ENCODE measurements at regions not wholly inside any gene's neighbourhood (a gene's known extent, or its start where the extent isn't known, plus 50 kb on each side); places are given as distances from the start of the nearest gene placed in this dataset.

DNA sequence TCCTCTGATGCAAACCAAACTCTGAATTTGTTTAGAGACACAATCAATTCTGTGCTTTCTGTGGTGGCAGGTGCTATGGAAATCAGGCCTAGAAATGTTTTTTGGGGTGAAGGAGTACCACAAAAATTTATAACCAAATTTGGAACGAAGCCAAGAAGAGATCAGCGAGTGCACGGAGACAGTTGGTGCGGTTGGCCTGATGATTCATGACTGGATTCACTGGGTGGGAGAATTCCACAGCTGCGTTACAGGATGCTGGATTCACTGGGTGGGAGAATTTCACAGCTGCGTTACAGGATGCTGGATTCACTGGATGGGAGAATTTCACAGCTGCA, 135.6 kb upstream of the IRX4 start:
- H3K36me3 ChIP-seq (ENCODE audit: control insufficient read depth, insufficient read depth, low read length), result no peaks in the 10 kb centered on the region
- H3K4me3 ChIP-seq (ENCODE audit: low read depth, low read length), result no peak overlapping the region
- no peaks in the 10 kb centered on the region for H3K27me3 ChIP-seq (ENCODE audit: control insufficient read depth, insufficient read depth, low read length)
- H3K9ac ChIP-seq (ENCODE audit: low read depth, low read length), result no peak overlapping the region
- H3K27ac ChIP-seq (ENCODE audit: low read depth, low read length), result no peak overlapping the region
- H3K4me1 ChIP-seq (ENCODE audit: control insufficient read depth, insufficient read depth, low read length), result no peaks in the 10 kb centered on the region
- H3K9me3 ChIP-seq (ENCODE audit: control insufficient read depth, insufficient read depth, low read length), result no peaks in the 10 kb centered on the region

DNA sequence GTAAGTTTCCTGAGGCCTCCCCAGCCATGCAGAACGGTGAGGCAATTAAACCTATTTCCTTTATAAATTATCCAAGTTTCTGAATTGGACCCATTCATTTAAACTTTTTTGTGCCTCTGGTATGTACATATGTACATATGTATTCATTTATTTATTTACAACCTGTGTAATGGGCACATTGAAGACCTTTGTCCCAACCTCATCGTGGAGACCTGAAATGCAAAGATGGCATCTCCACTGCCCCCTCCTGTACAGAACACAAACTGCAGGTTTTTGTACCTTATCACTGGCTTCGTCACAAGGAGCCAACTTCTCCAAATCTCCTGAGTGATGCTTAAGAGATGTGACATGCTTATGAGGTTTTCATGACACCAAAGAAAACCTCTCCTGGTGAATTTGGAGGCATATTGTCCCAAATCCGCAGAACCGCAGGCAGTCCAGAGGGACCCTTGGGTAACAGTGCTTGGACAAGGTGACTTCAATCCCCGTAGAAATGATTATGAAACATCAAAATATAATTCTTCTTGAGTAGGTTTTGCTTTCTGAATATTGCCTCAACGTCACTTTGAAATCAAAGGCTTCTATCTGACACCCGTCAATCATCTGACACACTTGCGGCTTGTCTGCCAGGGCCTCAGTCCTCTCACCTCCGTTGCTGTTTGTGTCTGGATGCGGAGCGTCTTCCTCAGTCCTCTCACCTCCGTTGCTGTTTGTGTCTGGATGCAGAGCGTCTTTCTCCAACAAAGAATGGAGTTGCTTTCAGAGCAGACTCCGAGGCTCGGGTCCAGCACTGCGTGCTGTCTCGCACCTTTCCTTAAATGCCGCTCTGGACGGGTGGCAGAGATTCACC, 135.0 kb upstream of the IRX4 start:
- Histone ChIP-seq H3K27ac (ENCODE audit: low read depth, low read length) (no peak overlapping the region), H3K9ac (ENCODE audit: low read depth, low read length) (no peak overlapping the region), H3K36me3 (ENCODE audit: control insufficient read depth, insufficient read depth, low read length) (no peaks in the 10 kb centered on the region), H3K27me3 (ENCODE audit: control insufficient read depth, insufficient read depth, low read length) (no peaks in the 10 kb centered on the region), H3K9me3 (ENCODE audit: control insufficient read depth, insufficient read depth, low read length) (no peaks in the 10 kb centered on the region), H3K4me1 (ENCODE audit: control insufficient read depth, insufficient read depth, low read length) (no peaks in the 10 kb centered on the region), H3K4me3 (ENCODE audit: low read depth, low read length) (no peak overlapping the region)

DNA sequence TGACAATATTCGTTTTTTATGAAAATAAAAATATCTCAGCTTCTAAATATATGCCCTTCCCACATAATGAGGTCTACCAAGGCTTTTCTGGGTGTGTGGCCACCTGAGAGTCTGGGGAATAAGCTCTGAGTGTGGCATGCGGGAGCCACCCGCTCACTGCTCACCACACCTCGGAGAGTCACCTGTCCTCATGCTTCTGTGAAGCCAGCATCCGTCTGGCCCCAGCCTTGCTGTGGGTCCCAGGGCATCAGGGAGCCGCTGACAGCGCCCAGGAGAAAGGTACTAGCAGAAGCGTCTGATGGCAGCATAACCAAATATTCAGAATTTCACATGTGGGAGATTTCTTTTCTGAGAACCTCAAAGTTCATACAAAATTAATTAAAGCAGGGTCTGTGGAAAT, 133.2 kb upstream of the IRX4 start:
- Histone ChIP-seq H3K27ac (ENCODE audit: low read depth, low read length) (no peak overlapping the region), H3K36me3 (ENCODE audit: control insufficient read depth, insufficient read depth, low read length) (no peaks in the 10 kb centered on the region), H3K9me3 (ENCODE audit: control insufficient read depth, insufficient read depth, low read length) (no peaks in the 10 kb centered on the region), H3K27me3 (ENCODE audit: control insufficient read depth, insufficient read depth, low read length) (no peaks in the 10 kb centered on the region), H3K4me1 (ENCODE audit: control insufficient read depth, insufficient read depth, low read length) (no peaks in the 10 kb centered on the region), H3K9ac (ENCODE audit: low read depth, low read length) (no peak overlapping the region), H3K4me3 (ENCODE audit: low read depth, low read length) (no peak overlapping the region)

DNA sequence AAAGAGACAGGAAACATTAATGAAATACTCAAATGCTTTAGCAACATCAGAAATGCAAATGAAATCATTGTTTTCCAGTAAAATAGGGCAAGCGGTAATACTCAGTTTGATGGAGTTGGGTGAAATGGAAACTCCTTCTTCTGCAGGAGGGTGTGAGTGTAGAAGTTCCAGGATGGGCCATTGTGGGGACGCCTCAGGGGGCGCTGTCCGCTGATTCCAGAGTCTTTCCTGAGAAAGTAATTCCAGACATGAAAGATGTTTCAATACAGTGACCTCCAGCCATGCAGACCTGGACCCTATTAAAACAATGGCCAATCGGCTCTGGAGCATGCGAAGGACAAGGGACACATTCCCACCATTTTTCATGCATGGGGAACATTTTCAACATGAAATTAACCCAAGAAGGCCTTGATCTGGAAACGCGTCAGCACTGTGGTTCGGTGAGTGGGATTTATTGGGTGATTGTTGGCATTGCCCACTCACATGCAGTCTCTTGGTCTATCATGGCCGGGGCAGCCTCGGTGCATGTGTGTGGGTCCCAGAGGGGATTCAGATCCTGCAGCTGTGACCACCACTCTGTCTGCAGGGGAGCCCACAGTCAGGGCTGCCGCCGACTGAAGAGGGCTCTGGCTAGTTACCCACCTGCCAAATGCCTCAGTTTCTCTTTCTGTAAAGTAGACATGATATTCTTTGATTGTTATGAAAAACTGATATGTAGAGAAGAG, 132.6 kb upstream of the IRX4 start:
- Histone ChIP-seq H3K27ac (ENCODE audit: low read depth, low read length) (no peak overlapping the region), H3K36me3 (ENCODE audit: control insufficient read depth, insufficient read depth, low read length) (no peaks in the 10 kb centered on the region), H3K4me3 (ENCODE audit: low read depth, low read length) (no peak overlapping the region), H3K27me3 (ENCODE audit: control insufficient read depth, insufficient read depth, low read length) (no peaks in the 10 kb centered on the region), H3K9me3 (ENCODE audit: control insufficient read depth, insufficient read depth, low read length) (no peaks in the 10 kb centered on the region), H3K9ac (ENCODE audit: low read depth, low read length) (no peak overlapping the region), H3K4me1 (ENCODE audit: control insufficient read depth, insufficient read depth, low read length) (no peaks in the 10 kb centered on the region)

DNA sequence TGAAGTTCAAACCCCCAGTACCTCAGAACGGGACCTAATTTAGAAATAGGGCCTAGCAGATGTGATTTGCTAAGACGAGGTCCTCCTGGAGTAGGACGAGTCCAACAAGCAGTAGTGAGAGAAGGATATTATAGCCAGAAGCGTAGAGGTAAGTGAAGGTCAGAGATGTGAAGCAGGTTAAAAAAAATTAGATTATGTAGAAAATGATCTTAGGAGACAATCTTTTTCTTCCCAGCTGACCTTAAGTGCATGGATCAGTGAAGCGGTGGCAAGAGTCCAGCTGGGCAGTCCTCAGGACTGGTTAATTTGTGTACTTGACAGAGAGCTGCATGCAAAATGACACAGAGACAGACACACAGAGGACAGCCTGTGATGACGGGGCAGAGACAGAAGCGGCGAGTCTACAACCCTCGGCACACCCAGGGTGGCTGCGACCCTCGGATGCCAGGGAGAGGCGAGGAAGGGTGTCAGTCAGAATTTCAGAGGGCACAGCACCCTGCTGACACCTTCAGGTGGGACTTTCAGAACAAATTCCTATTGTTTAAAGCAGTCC, 131.4 kb upstream of the IRX4 start:
- Histone ChIP-seq H3K4me1 (ENCODE audit: control insufficient read depth, insufficient read depth, low read length) (no peaks in the 10 kb centered on the region), H3K27ac (ENCODE audit: low read depth, low read length) (no peak overlapping the region), H3K4me3 (ENCODE audit: low read depth, low read length) (no peak overlapping the region), H3K36me3 (ENCODE audit: control insufficient read depth, insufficient read depth, low read length) (no peaks in the 10 kb centered on the region), H3K9me3 (ENCODE audit: control insufficient read depth, insufficient read depth, low read length) (no peaks in the 10 kb centered on the region), H3K27me3 (ENCODE audit: control insufficient read depth, insufficient read depth, low read length) (no peaks in the 10 kb centered on the region), H3K9ac (ENCODE audit: low read depth, low read length) (no peak overlapping the region)

DNA sequence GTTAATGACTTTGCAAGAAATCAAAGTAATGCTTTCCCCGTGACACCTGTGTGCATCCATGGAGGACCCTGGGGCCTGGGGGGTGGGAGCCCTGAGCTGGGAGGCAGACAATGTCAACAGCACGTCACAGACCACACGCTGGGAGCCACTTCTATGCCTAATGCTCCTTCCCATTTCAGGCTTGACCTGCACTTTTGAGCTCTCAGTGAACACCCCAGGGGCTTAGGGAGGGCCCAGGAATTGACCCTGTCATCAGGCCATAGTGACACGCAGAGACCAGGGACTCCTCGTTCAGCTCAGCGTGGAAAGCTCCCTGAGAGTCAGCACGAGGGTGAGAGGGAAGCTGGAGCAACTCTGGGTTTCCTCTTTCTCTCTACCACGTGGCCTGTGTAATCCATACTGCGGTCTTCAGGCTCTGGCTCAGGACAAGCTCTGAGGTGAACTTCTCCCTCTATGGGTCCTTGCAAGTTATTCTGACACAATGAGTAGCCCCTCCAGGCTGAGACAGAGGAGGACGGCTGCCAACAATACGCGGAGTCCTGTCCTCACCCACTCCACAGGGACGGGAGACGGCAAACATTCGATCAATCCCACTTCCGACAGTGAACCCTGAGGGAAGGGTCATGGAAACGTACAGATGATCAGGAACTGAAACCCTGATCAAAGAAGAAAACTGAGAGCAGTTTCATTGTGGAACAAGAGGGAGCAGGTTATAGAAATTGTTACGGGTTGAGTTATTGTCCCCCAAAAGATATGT, 130.8 kb upstream of the IRX4 start:
- Histone ChIP-seq H3K36me3 (ENCODE audit: control insufficient read depth, insufficient read depth, low read length) (no peaks in the 10 kb centered on the region), H3K4me3 (ENCODE audit: low read depth, low read length) (no peak overlapping the region), H3K27me3 (ENCODE audit: control insufficient read depth, insufficient read depth, low read length) (no peaks in the 10 kb centered on the region), H3K9ac (ENCODE audit: low read depth, low read length) (no peak overlapping the region), H3K27ac (ENCODE audit: low read depth, low read length) (no peak overlapping the region), H3K9me3 (ENCODE audit: control insufficient read depth, insufficient read depth, low read length) (no peaks in the 10 kb centered on the region), H3K4me1 (ENCODE audit: control insufficient read depth, insufficient read depth, low read length) (no peaks in the 10 kb centered on the region)

DNA sequence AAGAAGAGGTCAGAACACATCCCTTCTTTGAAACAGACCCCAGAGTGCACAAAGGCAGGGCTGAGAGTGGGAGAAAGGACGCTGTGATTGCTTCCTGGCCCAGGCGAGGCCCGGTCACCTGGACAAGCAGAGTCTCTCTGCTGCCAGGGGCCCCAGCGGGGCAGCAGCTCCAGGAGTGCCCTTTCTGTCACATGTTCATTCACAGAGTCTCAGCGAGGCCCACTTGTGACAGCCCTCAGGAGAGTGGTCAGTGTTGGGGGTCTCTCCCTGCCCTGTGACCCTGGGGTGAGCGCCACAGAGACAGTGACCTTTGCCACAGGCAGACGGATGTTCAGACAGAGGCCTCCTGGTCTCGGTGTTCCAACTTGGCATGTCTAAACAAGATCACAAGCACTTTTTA, 130.2 kb upstream of the IRX4 start:
- H3K27me3 ChIP-seq (ENCODE audit: control insufficient read depth, insufficient read depth, low read length), result no peaks in the 10 kb centered on the region
- no peak overlapping the region for H3K9ac ChIP-seq (ENCODE audit: low read depth, low read length)
- H3K4me3 ChIP-seq (ENCODE audit: low read depth, low read length), result no peak overlapping the region
- no peaks in the 10 kb centered on the region for H3K36me3 ChIP-seq (ENCODE audit: control insufficient read depth, insufficient read depth, low read length)
- H3K9me3 ChIP-seq (ENCODE audit: control insufficient read depth, insufficient read depth, low read length), result no peaks in the 10 kb centered on the region
- H3K4me1 ChIP-seq (ENCODE audit: control insufficient read depth, insufficient read depth, low read length), result no peaks in the 10 kb centered on the region
- no peak overlapping the region for H3K27ac ChIP-seq (ENCODE audit: low read depth, low read length)

DNA sequence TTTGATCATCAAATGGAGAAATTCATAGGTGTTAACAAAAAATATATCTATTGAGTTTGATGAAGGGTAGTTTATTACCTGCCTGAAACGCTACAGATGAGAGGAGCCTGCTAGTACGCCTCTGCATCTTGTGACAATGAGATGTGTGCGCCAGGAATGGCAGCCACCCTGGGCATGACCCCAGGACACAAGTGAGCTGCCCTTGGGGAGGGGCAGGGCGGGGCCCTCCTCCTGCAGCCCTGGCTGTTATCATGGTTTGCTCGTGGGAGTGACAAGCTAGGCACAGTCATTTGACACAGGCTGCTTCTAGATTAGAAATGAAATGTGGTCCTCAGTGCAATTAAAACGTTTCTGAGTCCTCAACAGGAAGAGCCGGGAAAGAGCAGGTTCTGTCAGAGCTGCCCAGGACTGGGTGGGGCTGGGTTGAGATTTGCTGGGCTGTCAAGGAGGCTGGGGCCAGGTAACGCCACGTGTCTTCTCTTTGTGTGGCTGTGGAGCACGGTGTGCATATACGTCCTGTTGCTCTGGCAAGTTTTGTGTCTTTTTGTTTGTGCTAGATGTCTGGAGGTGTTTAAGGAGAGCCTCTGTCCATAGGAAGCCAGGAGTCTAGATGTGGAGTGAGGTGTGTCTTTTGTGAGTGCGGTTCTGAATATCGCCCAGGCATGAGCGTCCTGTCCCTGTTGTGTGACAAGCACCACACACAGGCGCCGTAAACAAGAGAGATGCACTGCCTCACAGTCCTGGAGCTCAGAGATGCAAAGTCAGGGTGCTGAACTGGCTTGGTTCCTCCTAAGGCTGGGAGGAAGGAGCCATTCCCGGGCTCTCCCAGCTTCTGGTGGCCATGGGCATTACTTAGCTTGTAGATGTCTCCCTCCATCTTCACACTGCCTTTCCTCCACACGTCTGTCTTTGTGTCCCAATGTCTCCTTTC, 129.0 kb upstream of the IRX4 start:
- Histone ChIP-seq H3K27me3 (ENCODE audit: control insufficient read depth, insufficient read depth, low read length) (no peaks in the 10 kb centered on the region), H3K36me3 (ENCODE audit: control insufficient read depth, insufficient read depth, low read length) (no peaks in the 10 kb centered on the region), H3K9ac (ENCODE audit: low read depth, low read length) (no peak overlapping the region), H3K4me1 (ENCODE audit: control insufficient read depth, insufficient read depth, low read length) (no peaks in the 10 kb centered on the region), H3K27ac (ENCODE audit: low read depth, low read length) (no peak overlapping the region), H3K4me3 (ENCODE audit: low read depth, low read length) (no peak overlapping the region), H3K9me3 (ENCODE audit: control insufficient read depth, insufficient read depth, low read length) (no peaks in the 10 kb centered on the region)

DNA sequence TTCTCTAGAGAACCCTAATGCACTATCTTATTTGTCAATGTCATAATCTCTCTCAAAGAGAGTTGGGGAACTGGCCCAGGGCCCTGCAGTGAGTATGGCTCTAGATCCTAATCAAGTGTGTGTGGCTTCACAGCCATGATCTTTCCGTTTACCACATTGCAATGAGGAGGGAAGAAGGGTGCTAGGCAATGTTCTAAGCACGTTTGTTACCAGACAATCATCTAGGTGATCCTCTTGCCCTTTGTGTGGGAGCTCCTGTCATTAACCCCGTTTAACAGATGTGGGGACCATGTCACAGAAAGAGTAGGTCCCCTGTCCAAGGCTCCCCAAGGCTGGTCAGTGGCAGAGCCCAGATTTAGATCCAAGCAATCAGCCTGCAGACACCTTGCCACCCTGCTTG, 128.2 kb upstream of the IRX4 start:
- Histone ChIP-seq H3K9ac (ENCODE audit: low read depth, low read length) (no peak overlapping the region), H3K27me3 (ENCODE audit: control insufficient read depth, insufficient read depth, low read length) (no peaks in the 10 kb centered on the region)

More for the DNA sequence above, 128.2 kb upstream of the IRX4 start:
- Histone ChIP-seq H3K36me3 (ENCODE audit: control insufficient read depth, insufficient read depth, low read length) (no peaks in the 10 kb centered on the region), H3K9me3 (ENCODE audit: control insufficient read depth, insufficient read depth, low read length) (no peaks in the 10 kb centered on the region), H3K4me3 (ENCODE audit: low read depth, low read length) (no peak overlapping the region), H3K4me1 (ENCODE audit: control insufficient read depth, insufficient read depth, low read length) (no peaks in the 10 kb centered on the region), H3K27ac (ENCODE audit: low read depth, low read length) (no peak overlapping the region)
